Parathyroid adenoma (tissue), 2 donors: ENCODE measurements at regions not wholly inside any gene's neighbourhood (a gene's known extent, or its start where the extent isn't known, plus 50 kb on each side); places are given as distances from the start of the nearest gene placed in this dataset.

ENCODE experiments used
- H2AFZ ChIP-seq: fragments of 300-600 bp; sonication (generic); one replicate; pipeline ENCODE4 v1.7.0; 2017; ENCODE audit warnings: antibody characterized with exemption, mild to moderate bottlenecking
- H3K27ac ChIP-seq: fragments of 300-600 bp; sonication (generic); one replicate; pipeline ENCODE4 v1.7.0; 2017
- H3K27me3 ChIP-seq: fragments of 300-600 bp; sonication (generic); one replicate; pipeline ENCODE4 v1.7.0; 2017; ENCODE audit warnings: low read length; ENCODE audit not compliant: control insufficient read depth, insufficient read depth
- H3K36me3 ChIP-seq: fragments of 300-600 bp; sonication (generic); one replicate; pipeline ENCODE4 v1.7.0; 2017; ENCODE audit warnings: low read length; ENCODE audit not compliant: control insufficient read depth, insufficient read depth
- H3K4me1 ChIP-seq: fragments of 300-600 bp; sonication (generic); one replicate; pipeline ENCODE4 v1.7.0; 2017; ENCODE audit warnings: control low read depth
- H3K4me2 ChIP-seq: fragments of 300-600 bp; sonication (generic); one replicate; pipeline ENCODE4 v1.7.0; 2017; ENCODE audit warnings: low read length
- H3K4me3 ChIP-seq: fragments of 300-600 bp; sonication (generic); one replicate; pipeline ENCODE4 v1.7.0; 2017; ENCODE audit warnings: low read depth, low read length
- H3K79me2 ChIP-seq: fragments of 300-600 bp; sonication (generic); one replicate; pipeline ENCODE4 v1.7.0; 2017; ENCODE audit warnings: control low read depth
- H3K9ac ChIP-seq: fragments of 300-600 bp; sonication (generic); one replicate; pipeline ENCODE4 v1.7.0; 2017; ENCODE audit warnings: mild to moderate bottlenecking
- H3K9me3 ChIP-seq: fragments of 300-600 bp; sonication (generic); one replicate; pipeline ENCODE4 v1.7.0; 2017; ENCODE audit warnings: low read length; ENCODE audit not compliant: control insufficient read depth
- CTCF ChIP-seq: fragments of 300-600 bp; sonication (generic); IDR thresholded peaks from one replicate; pipeline ENCODE4 v1.7.0; 2017; ENCODE audit warnings: antibody characterized with exemption, mild to moderate bottlenecking
- donor health status: primary hyperparathyroidism.

- TF ChIP-seq CTCF: no peak
- H3K27ac ChIP-seq: no peak overlapping the region
- no peaks in the 10 kb centered on the region for H3K79me2 ChIP-seq
- H2AFZ ChIP-seq: no peak overlapping the region
- H3K9me3 ChIP-seq: no peaks in the 10 kb centered on the region
- no peak overlapping the region for H3K4me3 ChIP-seq
- H3K36me3 ChIP-seq: no peaks in the 10 kb centered on the region
- H3K9ac ChIP-seq: no peak overlapping the region
- no peak overlapping the region for H3K4me2 ChIP-seq
- no peaks in the 10 kb centered on the region for H3K4me1 ChIP-seq
- no peaks in the 10 kb centered on the region for H3K27me3 ChIP-seq
These were observed 701.0 kb downstream of the NR2F1-AS1 start for GRCh38 chr5:92879806-92880543.

GRCh38 chr5:92874790-92875189 lies 706.2 kb downstream of the NR2F1-AS1 start:
- Histone ChIP-seq H2AFZ (no peak overlapping the region), H3K4me2 (no peak overlapping the region), H3K4me3 (no peak overlapping the region), H3K9ac (no peak overlapping the region), H3K36me3 (no peaks in the 10 kb centered on the region), H3K79me2 (no peaks in the 10 kb centered on the region), H3K27me3 (no peaks in the 10 kb centered on the region), H3K9me3 (peaks cover 6% of the 10 kb centered on the region), H3K27ac (no peak overlapping the region), H3K4me1 (no peaks in the 10 kb centered on the region)
- no peak for TF ChIP-seq CTCF

GRCh38 chr5:92868442-92868841 lies 712.6 kb downstream of the NR2F1-AS1 start:
- H3K9ac ChIP-seq: no peak overlapping the region
- no peak overlapping the region for H3K4me3 ChIP-seq
- H3K4me2 ChIP-seq: no peak overlapping the region
- no peak overlapping the region for H2AFZ ChIP-seq
- H3K27me3 ChIP-seq: no peaks in the 10 kb centered on the region
- no peak overlapping the region for H3K27ac ChIP-seq
- TF ChIP-seq CTCF: no peak
- peaks cover 6% of the 10 kb centered on the region for H3K9me3 ChIP-seq
- no peaks in the 10 kb centered on the region for H3K4me1 ChIP-seq
- no peaks in the 10 kb centered on the region for H3K79me2 ChIP-seq
- no peaks in the 10 kb centered on the region for H3K36me3 ChIP-seq

GRCh38 chr5:92864591-92864990 lies 716.4 kb downstream of the NR2F1-AS1 start:
- Histone ChIP-seq H3K9ac (no peak overlapping the region), H3K79me2 (no peaks in the 10 kb centered on the region), H2AFZ (no peak overlapping the region), H3K4me1 (no peaks in the 10 kb centered on the region), H3K9me3 (no peaks in the 10 kb centered on the region), H3K36me3 (no peaks in the 10 kb centered on the region), H3K27ac (no peak overlapping the region), H3K27me3 (no peaks in the 10 kb centered on the region), H3K4me3 (no peak overlapping the region), H3K4me2 (no peak overlapping the region)
- no peak for TF ChIP-seq CTCF

- no peak overlapping the region for H3K4me2 ChIP-seq
- H3K9ac ChIP-seq: no peak overlapping the region
- H3K4me1 ChIP-seq: no peaks in the 10 kb centered on the region
- H3K27me3 ChIP-seq: no peaks in the 10 kb centered on the region
- TF ChIP-seq CTCF: no peak
- H3K36me3 ChIP-seq: no peaks in the 10 kb centered on the region
- H3K27ac ChIP-seq: no peak overlapping the region
- no peaks in the 10 kb centered on the region for H3K79me2 ChIP-seq
- no peak overlapping the region for H3K4me3 ChIP-seq
- H2AFZ ChIP-seq: no peak overlapping the region
- no peaks in the 10 kb centered on the region for H3K9me3 ChIP-seq
These were observed 717.4 kb downstream of the NR2F1-AS1 start for GRCh38 chr5:92863666-92864065.
